ENCODE measurements at regions not wholly inside any gene's neighbourhood (a gene's known extent, or its start where the extent isn't known, plus 50 kb on each side); places are given as distances from the start of the nearest gene placed in this dataset.

GRCh38 chr3:127137113-127137512, 55.8 kb upstream of the PRR23E start:
- no TSS peak for BruUV-seq (replicated peaks)
- Histone ChIP-seq H3K9me3 (replicated peaks; ENCODE audit: control insufficient read depth, insufficient read depth, low read length) (no peaks in the 10 kb centered on the region), H3K9me1 (replicated peaks; ENCODE audit: control insufficient read depth, extremely low read depth, insufficient read depth, low read length) (no peaks in the 10 kb centered on the region), H3K27me3 (ENCODE audit: control insufficient read depth in 2 of 2, insufficient read depth in 2 of 2, low read length in 2 of 2) (peaks cover 13 to 16% of the 10 kb centered on the region in 2 experiments), H3K79me2 (ENCODE audit: control insufficient read depth, insufficient read depth, low read length) (no peaks in the 10 kb centered on the region), H3K36me3 (ENCODE audit: control insufficient read depth in 2 of 2, extremely low read depth in 1 of 2, insufficient read depth in 2 of 2, low read length in 2 of 2) (no peaks in the 10 kb centered on the region), H3K4me1 (ENCODE audit: control insufficient read depth, extremely low read depth, insufficient read depth, low read length) (no peaks in the 10 kb centered on the region), H4K20me1 (replicated peaks; ENCODE audit: control insufficient read depth, extremely low read depth, insufficient read depth, low read length) (no peaks in the 10 kb centered on the region), H3K27ac (ENCODE audit: insufficient read depth, low read depth, low read length) (no peak overlapping the region), H2AFZ (ENCODE audit: low read depth, low read length) (no peak overlapping the region), H3K4me3 (replicated peaks in 1 of 3; ENCODE audit: insufficient read depth in 1 of 3, low read depth in 1 of 3, low read length in 3 of 3) (no peak overlapping the region), H3K4me2 (ENCODE audit: insufficient read depth, low read length) (no peak overlapping the region), H3K9ac (replicated peaks; ENCODE audit: extremely low read depth, insufficient read depth, low read length) (no peak overlapping the region)
- ChIA-PET POLR2A (no interaction called here), CTCF (no interaction called here)
- DNase-seq (ENCODE audit: low read depth, low spot score) (no peak), FAIRE-seq (no peak)
- no peak for TF ChIP-seq MAX (IDR thresholded peaks at IDR 0.05; ENCODE audit: insufficient read depth, insufficient read length)
- TF ChIP-seq, protein P1, sequence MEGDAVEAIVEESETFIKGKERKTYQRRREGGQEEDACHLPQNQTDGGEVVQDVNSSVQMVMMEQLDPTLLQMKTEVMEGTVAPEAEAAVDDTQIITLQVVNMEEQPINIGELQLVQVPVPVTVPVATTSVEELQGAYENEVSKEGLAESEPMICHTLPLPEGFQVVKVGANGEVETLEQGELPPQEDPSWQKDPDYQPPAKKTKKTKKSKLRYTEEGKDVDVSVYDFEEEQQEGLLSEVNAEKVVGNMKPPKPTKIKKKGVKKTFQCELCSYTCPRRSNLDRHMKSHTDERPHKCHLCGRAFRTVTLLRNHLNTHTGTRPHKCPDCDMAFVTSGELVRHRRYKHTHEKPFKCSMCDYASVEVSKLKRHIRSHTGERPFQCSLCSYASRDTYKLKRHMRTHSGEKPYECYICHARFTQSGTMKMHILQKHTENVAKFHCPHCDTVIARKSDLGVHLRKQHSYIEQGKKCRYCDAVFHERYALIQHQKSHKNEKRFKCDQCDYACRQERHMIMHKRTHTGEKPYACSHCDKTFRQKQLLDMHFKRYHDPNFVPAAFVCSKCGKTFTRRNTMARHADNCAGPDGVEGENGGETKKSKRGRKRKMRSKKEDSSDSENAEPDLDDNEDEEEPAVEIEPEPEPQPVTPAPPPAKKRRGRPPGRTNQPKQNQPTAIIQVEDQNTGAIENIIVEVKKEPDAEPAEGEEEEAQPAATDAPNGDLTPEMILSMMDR (IDR thresholded peaks at IDR 0.05; ENCODE audit: extremely low read depth in 1 of 2, insufficient read depth in 1 of 2, low read depth in 1 of 2, low read length in 2 of 2) = no peak
- TF ChIP-seq POLR2A (IDR thresholded peaks at IDR 0.05; ENCODE audit: low read depth, low read length) = no peak
- TF ChIP-seq GATA2 (IDR thresholded peaks at IDR 0.05; ENCODE audit: insufficient read depth, insufficient read length, low read depth, low read length) = no peak
- TF ChIP-seq MYC (IDR thresholded peaks at IDR 0.05; ENCODE audit: low read depth, low read length) = no peak
- dilution Hi-C loops (cut with MboI; ENCODE audit: extremely low pct_ligation_motif_present, low sequenced_read_pairs) = no loop called here
- intact Hi-C loops (cut with micrococcal nuclease) = no loop called here

GRCh38 chr3:127137757-127138536, 55.0 kb upstream of the PRR23E start:
- intact Hi-C loops (cut with micrococcal nuclease) = no loop called here
- no peak overlapping the region for H3K9ac ChIP-seq (replicated peaks; ENCODE audit: extremely low read depth, insufficient read depth, low read length)

More at GRCh38 chr3:127137757-127138536, 55.0 kb upstream of the PRR23E start:
- H3K79me2 ChIP-seq (ENCODE audit: control insufficient read depth, insufficient read depth, low read length) = no peaks in the 10 kb centered on the region
- no TSS peak for BruUV-seq (replicated peaks)
- TF ChIP-seq FOS (IDR thresholded peaks at IDR 0.05; ENCODE audit: borderline replicate concordance, insufficient read depth, low read length) = no peak
- no peak for TF ChIP-seq POLR2A (IDR thresholded peaks at IDR 0.05; ENCODE audit: low read depth, low read length)
- TF ChIP-seq MAX (IDR thresholded peaks at IDR 0.05; ENCODE audit: insufficient read depth, insufficient read length) = no peak
- no peak for TF ChIP-seq GATA2 (IDR thresholded peaks at IDR 0.05; ENCODE audit: insufficient read depth, insufficient read length, low read depth, low read length)
- TF ChIP-seq JUN (IDR thresholded peaks at IDR 0.05; ENCODE audit: borderline replicate concordance, insufficient read depth, insufficient read length, low read depth) = no peak
- TF ChIP-seq POLR2AphosphoS5 (IDR thresholded peaks at IDR 0.05; ENCODE audit: insufficient read depth, low read depth, low read length) = no peak
- TF ChIP-seq, protein P1 (IDR thresholded peaks at IDR 0.05; ENCODE audit: extremely low read depth in 1 of 2, insufficient read depth in 1 of 2, low read depth in 1 of 2, low read length in 2 of 2) = no peak
- TF ChIP-seq EZH2 (IDR thresholded peaks at IDR 0.05; ENCODE audit: borderline replicate concordance, low read depth, low read length, severe bottlenecking) = no peak
- FAIRE-seq (no peak), DNase-seq (ENCODE audit: low read depth, low spot score) (no peak)
- no peaks in the 10 kb centered on the region for H3K9me1 ChIP-seq (replicated peaks; ENCODE audit: control insufficient read depth, extremely low read depth, insufficient read depth, low read length)
- POLR2A ChIA-PET = no interaction called here
- dilution Hi-C loops (cut with MboI; ENCODE audit: extremely low pct_ligation_motif_present, low sequenced_read_pairs) = no loop called here
- no peak overlapping the region for H3K4me2 ChIP-seq (ENCODE audit: insufficient read depth, low read length)
- no peaks in the 10 kb centered on the region for H3K4me1 ChIP-seq (ENCODE audit: control insufficient read depth, extremely low read depth, insufficient read depth, low read length)
- no peak overlapping the region for H2AFZ ChIP-seq (ENCODE audit: low read depth, low read length)
- no peaks in the 10 kb centered on the region for H4K20me1 ChIP-seq (replicated peaks; ENCODE audit: control insufficient read depth, extremely low read depth, insufficient read depth, low read length)
- H3K27ac ChIP-seq (ENCODE audit: insufficient read depth, low read depth, low read length) = no peak overlapping the region
- no peaks in the 10 kb centered on the region for H3K9me3 ChIP-seq (replicated peaks; ENCODE audit: control insufficient read depth, insufficient read depth, low read length)
- CTCF ChIA-PET = no interaction called here
- H3K36me3 ChIP-seq (ENCODE audit: control insufficient read depth in 2 of 2, extremely low read depth in 1 of 2, insufficient read depth in 2 of 2, low read length in 2 of 2) = no peaks in the 10 kb centered on the region
- H3K4me3 ChIP-seq (replicated peaks in 1 of 3; ENCODE audit: insufficient read depth in 1 of 3, low read depth in 1 of 3, low read length in 3 of 3) = no peak overlapping the region
- H3K27me3 ChIP-seq (ENCODE audit: control insufficient read depth in 2 of 2, insufficient read depth in 2 of 2, low read length in 2 of 2) = peaks cover 13 to 16% of the 10 kb centered on the region in 2 experiments
